Activated T-cell treated with anti-CD3 and anti-CD28 coated beads, Interleukin-2, amount 50 U/mL, for 4 hours (primary cell): ENCODE measurements at regions not wholly inside any gene's neighbourhood (a gene's known extent, or its start where the extent isn't known, plus 50 kb on each side); places are given as distances from the start of the nearest gene placed in this dataset.
A peak's percentile ranks its signal among the peaks of the same experiment; 100 is the strongest.

ENCODE experiments used
- ATAC-seq, 2 donors: fragments of 200-7000 bp; cut with Tn5 transposase; one replicate each; pipeline ENCODE4 v1.10.0; 2021
- DNase-seq: peaks from one replicate; pipeline ENCODE4 v3.0.0-alpha.2; 2020
- H3K27me3 Mint-ChIP-seq: one replicate; pipeline ENCODE4 v1.8.0; 2021; ENCODE audit warnings: low read depth, mixed read lengths
- H3K36me3 Mint-ChIP-seq: one replicate; pipeline ENCODE4 v1.8.0; 2022; ENCODE audit warnings: mixed read lengths; ENCODE audit not compliant: insufficient read depth
- H3K4me1 Mint-ChIP-seq: one replicate; pipeline ENCODE4 v1.8.0; 2021; ENCODE audit warnings: low read depth, mixed read lengths
- H3K4me3 Mint-ChIP-seq: one replicate; pipeline ENCODE4 v1.8.0; 2021; ENCODE audit warnings: mild to moderate bottlenecking, moderate library complexity, mixed read lengths
- H3K9me3 Mint-ChIP-seq: one replicate; pipeline ENCODE4 v1.8.0; 2021; ENCODE audit warnings: mixed read lengths

DNA sequence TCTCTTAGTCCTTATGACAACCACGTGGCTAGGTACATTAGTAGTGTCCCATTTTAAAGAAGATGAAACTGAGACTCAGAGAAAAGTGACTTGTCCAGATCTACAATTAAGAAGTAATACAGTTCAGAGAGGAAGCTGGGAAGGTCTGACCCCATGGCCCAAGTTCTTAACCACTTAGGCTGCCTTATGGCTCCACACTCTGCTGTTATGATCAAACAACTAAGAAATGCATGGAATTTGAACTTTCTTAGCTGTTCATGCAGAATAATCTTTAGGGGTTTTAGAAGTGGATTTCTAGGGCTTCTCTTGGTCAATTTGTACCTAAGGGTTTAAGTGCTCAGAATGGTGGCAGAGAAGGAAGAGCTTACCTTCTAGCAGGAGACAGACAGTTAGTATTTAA is 128.0 kb upstream of the MSX2 start:
- H3K27me3 Mint-ChIP-seq: peaks cover 3% of the 10 kb centered on the region
- DNase-seq (no peak), ATAC-seq (no peak)
- no peaks in the 10 kb centered on the region for H3K9me3 Mint-ChIP-seq
- no peaks in the 10 kb centered on the region for H3K36me3 Mint-ChIP-seq
- no peaks in the 10 kb centered on the region for H3K4me1 Mint-ChIP-seq
- no peak overlapping the region for H3K4me3 Mint-ChIP-seq

- no peak for DNase-seq
- no peak for ATAC-seq
- H3K36me3 Mint-ChIP-seq: no peaks in the 10 kb centered on the region
- no peaks in the 10 kb centered on the region for H3K4me1 Mint-ChIP-seq
- H3K4me3 Mint-ChIP-seq: no peak overlapping the region
- no peaks in the 10 kb centered on the region for H3K9me3 Mint-ChIP-seq
- H3K27me3 Mint-ChIP-seq: peaks cover 3% of the 10 kb centered on the region
Measured at GRCh38 chr5:174599992-174600391, 124.4 kb upstream of the MSX2 start.

- peaks cover 7% of the 10 kb centered on the region for H3K27me3 Mint-ChIP-seq
- no peaks in the 10 kb centered on the region for H3K4me1 Mint-ChIP-seq
- no peaks in the 10 kb centered on the region for H3K9me3 Mint-ChIP-seq
- DNase-seq: no peak
- no peak overlapping the region for H3K4me3 Mint-ChIP-seq
- no peak for ATAC-seq
- no peaks in the 10 kb centered on the region for H3K36me3 Mint-ChIP-seq
Measured at GRCh38 chr5:174601946-174602345, 122.4 kb upstream of the MSX2 start.

GRCh38 chr5:174606153-174606552 is 118.2 kb upstream of the MSX2 start:
- H3K9me3 Mint-ChIP-seq: no peaks in the 10 kb centered on the region
- ATAC-seq: no peak
- no peak overlapping the region for H3K4me3 Mint-ChIP-seq
- no peak for DNase-seq
- H3K27me3 Mint-ChIP-seq: peaks cover 13% of the 10 kb centered on the region
- no peaks in the 10 kb centered on the region for H3K36me3 Mint-ChIP-seq
- no peaks in the 10 kb centered on the region for H3K4me1 Mint-ChIP-seq

- ATAC-seq (no peak), DNase-seq (no peak)
- H3K27me3 Mint-ChIP-seq: peaks cover 13% of the 10 kb centered on the region
- no peaks in the 10 kb centered on the region for H3K9me3 Mint-ChIP-seq
- no peak overlapping the region for H3K4me3 Mint-ChIP-seq
- H3K36me3 Mint-ChIP-seq: no peaks in the 10 kb centered on the region
- H3K4me1 Mint-ChIP-seq: no peaks in the 10 kb centered on the region
Measured at GRCh38 chr5:174606646-174607045, 117.7 kb upstream of the MSX2 start.

- Mint-ChIP-seq H3K27me3 (peaks cover 13% of the 10 kb centered on the region), H3K36me3 (no peaks in the 10 kb centered on the region), H3K9me3 (no peaks in the 10 kb centered on the region), H3K4me1 (no peaks in the 10 kb centered on the region), H3K4me3 (no peak overlapping the region)
- no peak for ATAC-seq
- no peak for DNase-seq
Measured at GRCh38 chr5:174607205-174607604, 117.2 kb upstream of the MSX2 start.

DNA sequence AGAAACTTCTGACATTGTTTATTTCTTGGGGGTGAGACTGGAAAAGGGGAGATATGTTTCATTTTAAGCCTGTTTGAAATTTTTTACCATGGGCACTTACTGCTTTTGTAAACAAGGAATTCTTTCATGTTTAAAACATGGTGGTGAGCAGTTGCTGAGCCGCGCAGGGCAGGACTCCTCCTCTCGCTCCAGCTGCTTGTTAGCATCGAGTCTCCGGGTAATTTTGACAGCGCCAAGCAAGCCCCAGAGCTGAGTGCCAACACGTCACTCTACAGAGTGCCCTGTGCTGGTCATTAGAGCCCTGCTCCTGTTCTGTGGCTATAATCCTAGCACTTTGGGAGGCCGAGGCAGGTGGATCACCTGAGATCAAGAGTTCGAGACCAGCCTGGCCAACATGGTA is 116.5 kb upstream of the MSX2 start:
- Mint-ChIP-seq H3K4me1 (no peaks in the 10 kb centered on the region), H3K4me3 (no peak overlapping the region), H3K27me3 (peaks cover 13% of the 10 kb centered on the region), H3K36me3 (no peaks in the 10 kb centered on the region), H3K9me3 (no peaks in the 10 kb centered on the region)
- ATAC-seq: no peak
- no peak for DNase-seq

DNA sequence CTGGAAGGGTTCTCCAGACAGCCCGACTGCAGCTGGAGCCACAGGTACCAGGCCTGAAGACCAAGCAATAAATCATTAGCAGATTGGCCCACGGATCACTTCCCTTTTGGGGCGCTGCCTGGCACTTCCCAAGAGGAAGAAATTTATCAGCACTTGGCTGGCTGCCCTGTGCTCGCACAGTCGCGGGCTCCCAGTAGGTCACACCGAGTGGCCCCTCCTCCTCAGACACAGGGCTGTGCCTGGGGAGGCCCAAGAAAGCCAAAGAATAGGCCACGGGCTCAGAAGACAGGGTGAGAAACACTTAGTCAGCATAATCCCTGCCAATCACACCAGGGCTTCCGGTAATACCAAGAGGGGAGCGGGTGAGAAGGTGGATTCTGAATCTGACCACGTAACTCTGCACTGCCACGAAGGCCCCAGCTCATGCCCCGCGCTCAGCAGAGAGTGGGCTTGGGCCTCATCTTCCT is 115.7 kb upstream of the MSX2 start:
- Mint-ChIP-seq H3K36me3 (no peaks in the 10 kb centered on the region), H3K4me3 (no peak overlapping the region), H3K9me3 (no peaks in the 10 kb centered on the region), H3K4me1 (no peaks in the 10 kb centered on the region), H3K27me3 (peaks cover 13% of the 10 kb centered on the region)
- peak in 1 of 2 donors; percentile 40 for ATAC-seq
- DNase-seq: no peak

- Mint-ChIP-seq H3K4me3 (no peak overlapping the region), H3K9me3 (peaks cover 1% of the 10 kb centered on the region), H3K4me1 (no peaks in the 10 kb centered on the region), H3K27me3 (peaks cover 13% of the 10 kb centered on the region), H3K36me3 (no peaks in the 10 kb centered on the region)
- DNase-seq (no peak), ATAC-seq (no peak)
Measured at GRCh38 chr5:174609116-174609515, 115.3 kb upstream of the MSX2 start.

- H3K36me3 Mint-ChIP-seq: no peaks in the 10 kb centered on the region
- H3K27me3 Mint-ChIP-seq: peaks cover 13% of the 10 kb centered on the region
- DNase-seq: no peak
- H3K4me3 Mint-ChIP-seq: no peak overlapping the region
- no peak for ATAC-seq
- H3K4me1 Mint-ChIP-seq: no peaks in the 10 kb centered on the region
- peaks cover 7% of the 10 kb centered on the region for H3K9me3 Mint-ChIP-seq
Measured at GRCh38 chr5:174610968-174611367, 113.4 kb upstream of the MSX2 start.

DNA sequence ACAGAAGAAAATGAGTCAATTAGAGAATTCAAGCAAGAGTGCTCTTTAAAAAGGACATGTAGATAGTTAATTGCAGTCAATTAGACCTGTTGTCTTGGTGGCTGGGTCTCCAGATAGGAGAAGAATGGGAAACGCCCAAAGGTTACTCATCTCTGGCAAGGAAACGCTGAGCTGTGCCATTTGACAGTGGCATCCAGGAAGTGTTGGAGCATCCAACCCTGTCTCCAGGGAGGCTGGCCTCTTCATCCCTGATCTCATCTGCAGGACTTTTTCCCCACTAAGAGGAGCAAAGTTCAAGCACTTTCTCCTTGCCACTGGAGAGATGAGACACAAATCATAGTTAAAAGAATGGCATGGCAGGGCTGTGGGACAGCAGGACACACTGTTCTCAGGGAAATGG is 111.7 kb upstream of the MSX2 start:
- no peak for ATAC-seq
- H3K9me3 Mint-ChIP-seq: peaks cover 7% of the 10 kb centered on the region
- H3K4me1 Mint-ChIP-seq: no peaks in the 10 kb centered on the region
- no peak overlapping the region for H3K4me3 Mint-ChIP-seq
- H3K27me3 Mint-ChIP-seq: peaks cover 5% of the 10 kb centered on the region
- H3K36me3 Mint-ChIP-seq: no peaks in the 10 kb centered on the region
- no peak for DNase-seq

- no peak overlapping the region for H3K4me3 Mint-ChIP-seq
- H3K27me3 Mint-ChIP-seq: no peaks in the 10 kb centered on the region
- H3K4me1 Mint-ChIP-seq: no peaks in the 10 kb centered on the region
- H3K9me3 Mint-ChIP-seq: peaks cover 7% of the 10 kb centered on the region
- DNase-seq (no peak), ATAC-seq (no peak)
- no peaks in the 10 kb centered on the region for H3K36me3 Mint-ChIP-seq
Measured at GRCh38 chr5:174614500-174615135, 109.8 kb upstream of the MSX2 start.

GRCh38 chr5:174616036-174616435 is 108.3 kb upstream of the MSX2 start:
- no peak for ATAC-seq
- H3K27me3 Mint-ChIP-seq: peaks cover 2% of the 10 kb centered on the region

GRCh38 chr5:174617285-174617684 is 107.1 kb upstream of the MSX2 start:
- no peaks in the 10 kb centered on the region for H3K4me1 Mint-ChIP-seq
- no peak overlapping the region for H3K4me3 Mint-ChIP-seq
- ATAC-seq (no peak), DNase-seq (no peak)
- H3K36me3 Mint-ChIP-seq: no peaks in the 10 kb centered on the region
- H3K27me3 Mint-ChIP-seq: peaks cover 4% of the 10 kb centered on the region
- H3K9me3 Mint-ChIP-seq: peaks cover 7% of the 10 kb centered on the region

More at GRCh38 chr5:174616036-174616435, 108.3 kb upstream of the MSX2 start:
- Mint-ChIP-seq H3K36me3 (no peaks in the 10 kb centered on the region), H3K9me3 (peaks cover 7% of the 10 kb centered on the region), H3K4me1 (no peaks in the 10 kb centered on the region), H3K4me3 (no peak overlapping the region)
- no peak for DNase-seq

DNA sequence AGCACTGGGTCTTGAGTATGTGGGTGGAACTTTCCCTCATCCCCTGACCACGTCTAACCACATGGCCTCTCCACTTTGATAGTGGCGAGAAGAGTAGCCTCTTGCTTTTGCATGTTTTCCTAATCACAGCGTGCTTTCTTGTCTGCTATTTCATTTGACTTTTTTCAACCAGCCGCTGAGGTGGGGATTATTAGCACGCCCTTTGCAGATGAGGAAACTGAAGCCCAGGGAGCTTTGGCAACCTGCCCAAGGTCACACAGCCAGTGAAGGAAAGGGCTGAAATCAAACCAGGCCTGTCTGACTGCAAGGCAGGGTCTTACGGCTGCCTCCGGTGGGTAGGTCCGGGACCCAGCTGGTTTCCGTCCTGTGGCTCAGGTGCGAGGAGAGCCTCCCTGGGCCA is 106.5 kb upstream of the MSX2 start:
- Mint-ChIP-seq H3K4me1 (no peaks in the 10 kb centered on the region), H3K4me3 (no peak overlapping the region), H3K9me3 (peaks cover 7% of the 10 kb centered on the region), H3K27me3 (peaks cover 4% of the 10 kb centered on the region), H3K36me3 (no peaks in the 10 kb centered on the region)
- ATAC-seq (no peak), DNase-seq (no peak)

- ATAC-seq (no peak), DNase-seq (no peak)
- Mint-ChIP-seq H3K27me3 (peaks cover 4% of the 10 kb centered on the region), H3K36me3 (no peaks in the 10 kb centered on the region), H3K4me3 (no peak overlapping the region), H3K4me1 (no peaks in the 10 kb centered on the region), H3K9me3 (peaks cover 7% of the 10 kb centered on the region)
Measured at GRCh38 chr5:174618589-174618988, 105.8 kb upstream of the MSX2 start.
